ENCODE measurements at regions not wholly inside any gene's neighbourhood (a gene's known extent, or its start where the extent isn't known, plus 50 kb on each side); places are given as distances from the start of the nearest gene placed in this dataset.

DNA sequence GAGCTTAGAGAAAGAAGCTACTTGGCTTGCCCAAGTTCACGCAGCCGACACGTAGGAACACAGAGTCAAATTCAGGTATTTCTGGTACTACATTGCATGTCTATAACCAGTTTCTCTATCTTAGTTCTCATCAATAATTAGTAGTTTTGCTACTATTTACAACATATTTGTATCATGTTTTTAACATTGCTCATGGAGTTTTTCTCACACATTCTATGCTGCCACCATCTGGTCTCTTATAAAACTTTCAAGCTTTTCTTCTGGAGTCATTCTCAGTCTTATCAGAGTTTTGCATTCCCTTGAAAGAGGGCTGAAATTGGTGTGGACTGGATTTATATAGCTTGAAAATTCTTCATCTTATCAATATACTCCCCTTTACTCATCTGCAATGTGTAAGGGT lies 118.8 kb upstream of the PALMD start:
- TF ChIP-seq MYC (IDR thresholded peaks at IDR 0.05; ENCODE audit: low read depth, low read length), result no peak
- DNase-seq (ENCODE audit: low read depth), result peak; percentile 5
- H3K4me3 ChIP-seq (ENCODE audit: low read depth, low read length), result no peak overlapping the region

DNA sequence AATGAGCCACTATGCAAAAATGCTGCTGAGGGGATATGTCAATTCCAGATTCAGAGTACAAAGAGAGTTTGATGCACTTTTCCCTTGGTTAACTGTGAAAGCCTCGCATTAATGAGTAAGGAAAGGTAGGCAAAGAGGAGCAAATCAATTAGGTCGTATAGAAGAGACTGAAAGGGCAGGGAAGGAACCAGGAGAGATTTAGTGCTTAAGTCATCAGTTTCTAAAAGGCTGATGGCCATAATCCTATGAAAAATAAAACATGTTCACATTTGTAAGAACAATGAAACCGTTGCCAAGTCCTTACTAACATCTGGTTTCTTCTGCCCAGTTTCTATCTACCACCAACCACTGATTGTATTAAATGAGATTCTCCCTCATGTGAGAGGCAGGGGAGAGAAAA lies 118.4 kb upstream of the PALMD start:
- H3K4me3 ChIP-seq (ENCODE audit: low read depth, low read length), result no peak overlapping the region
- no peak for DNase-seq (ENCODE audit: low read depth)
- TF ChIP-seq MYC (IDR thresholded peaks at IDR 0.05; ENCODE audit: low read depth, low read length) (no peak), MAX (IDR thresholded peaks at IDR 0.05; ENCODE audit: low read depth, low read length) (no peak), CTCF (IDR thresholded peaks at IDR 0.05; ENCODE audit: low read depth, low read length) (no peak), POLR2A (IDR thresholded peaks at IDR 0.05; ENCODE audit: extremely low read depth, insufficient read length) (no peak)

GRCh38 chr1:99529002-99529401 lies 116.9 kb upstream of the PALMD start:
- TF ChIP-seq MAX (IDR thresholded peaks at IDR 0.05; ENCODE audit: low read depth, low read length), result no peak
- no peak for TF ChIP-seq CTCF (IDR thresholded peaks at IDR 0.05; ENCODE audit: low read depth, low read length)
- no peak for TF ChIP-seq POLR2A (IDR thresholded peaks at IDR 0.05; ENCODE audit: extremely low read depth, insufficient read length)
- no peak for DNase-seq (ENCODE audit: low read depth)
- no peak overlapping the region for H3K4me3 ChIP-seq (ENCODE audit: low read depth, low read length)

DNA sequence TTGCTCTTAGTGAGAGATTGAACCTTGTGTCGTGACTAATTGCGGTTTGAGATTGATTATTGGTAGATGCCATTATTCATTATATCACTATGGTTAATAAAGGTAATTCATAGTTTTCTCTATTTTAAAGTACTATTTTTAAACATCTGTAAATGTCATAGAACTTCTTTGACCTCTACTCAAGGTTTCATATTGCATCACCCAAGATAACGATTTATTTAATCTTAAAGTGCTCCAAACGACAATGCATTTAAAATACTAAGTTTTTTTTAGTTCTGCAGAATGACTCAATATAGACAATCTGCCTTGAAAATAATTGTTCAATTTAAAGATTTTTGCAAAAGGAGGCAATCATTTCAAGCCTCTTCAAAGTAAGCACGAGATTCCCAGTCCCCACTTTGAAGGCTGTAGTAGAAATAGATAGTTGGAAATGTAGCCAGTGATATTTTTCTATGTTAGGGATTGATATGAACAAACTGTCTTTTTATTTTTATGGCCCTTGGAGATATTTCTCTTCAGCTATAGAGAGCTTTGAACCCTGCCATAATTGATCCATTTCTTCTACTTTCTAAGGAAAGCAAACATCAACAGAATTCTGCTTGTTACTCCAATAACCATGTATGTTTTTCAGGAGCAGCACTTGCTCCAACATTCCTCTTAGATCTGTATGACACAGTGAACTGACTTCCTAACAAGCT lies 114.2 kb upstream of the PALMD start:
- TF ChIP-seq MYC (IDR thresholded peaks at IDR 0.05; ENCODE audit: low read depth, low read length), result no peak
- TF ChIP-seq MAX (IDR thresholded peaks at IDR 0.05; ENCODE audit: low read depth, low read length), result no peak
- DNase-seq (ENCODE audit: low read depth), result no peak
- no peak overlapping the region for H3K4me3 ChIP-seq (ENCODE audit: low read depth, low read length)

DNA sequence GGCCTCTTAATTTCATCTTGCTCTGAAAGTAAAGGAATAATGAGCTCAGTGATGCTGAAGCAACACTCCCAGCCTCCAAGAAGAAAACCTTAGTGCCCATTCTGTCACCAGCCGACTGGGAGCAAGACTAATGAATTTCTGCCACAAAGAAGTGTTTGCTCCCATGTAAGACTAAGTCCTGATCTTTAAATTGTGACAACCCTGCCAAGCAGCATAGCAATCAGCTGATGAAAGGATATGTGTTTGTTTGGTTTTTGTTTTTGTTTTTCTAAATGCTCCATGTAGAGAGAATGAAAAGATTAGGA lies 113.7 kb upstream of the PALMD start:
- no peak overlapping the region for H3K4me3 ChIP-seq (ENCODE audit: low read depth, low read length)
- DNase-seq (ENCODE audit: low read depth), result no peak
- TF ChIP-seq MYC (IDR thresholded peaks at IDR 0.05; ENCODE audit: low read depth, low read length), result no peak

DNA sequence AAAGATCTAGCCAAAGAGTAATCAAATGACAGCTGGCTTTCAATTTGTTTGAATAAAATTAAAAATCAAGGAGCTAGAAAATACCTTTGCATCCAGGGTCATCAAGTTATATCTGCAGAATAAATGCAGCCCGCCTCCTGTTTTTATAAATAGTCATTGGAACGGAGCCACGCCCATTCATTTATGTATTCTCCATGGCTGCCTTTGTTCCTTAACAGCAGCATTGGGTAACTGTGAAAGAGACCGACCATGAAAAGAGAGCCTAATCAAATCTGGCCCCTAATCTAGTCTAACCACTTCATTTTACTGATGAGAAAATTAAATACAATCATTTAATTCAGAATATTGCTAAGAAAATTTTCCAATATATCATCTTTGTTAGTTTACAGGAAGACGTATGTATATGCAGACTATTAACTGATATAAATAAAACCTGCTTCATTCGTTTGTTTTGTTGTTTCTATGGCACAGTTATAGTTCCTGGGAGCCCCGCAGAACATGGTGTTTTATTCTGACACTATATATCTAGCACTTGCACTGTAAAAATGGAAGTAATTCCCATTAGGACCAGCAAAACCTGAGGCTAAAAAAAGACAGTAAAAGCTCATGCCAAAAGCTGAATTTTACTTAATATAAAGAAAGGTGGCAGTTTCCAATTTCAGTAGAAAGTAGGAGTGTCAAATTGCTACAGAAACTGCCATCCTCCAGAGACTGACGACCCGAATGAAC lies 111.8 kb upstream of the PALMD start:
- TF ChIP-seq MAX (IDR thresholded peaks at IDR 0.05; ENCODE audit: low read depth, low read length) (no peak), MYC (IDR thresholded peaks at IDR 0.05; ENCODE audit: low read depth, low read length) (no peak), CTCF (IDR thresholded peaks at IDR 0.05; ENCODE audit: low read depth, low read length) (no peak), POLR2A (IDR thresholded peaks at IDR 0.05; ENCODE audit: extremely low read depth, insufficient read length) (no peak)

GRCh38 chr1:99534638-99534930 lies 111.3 kb upstream of the PALMD start:
- no peak for TF ChIP-seq CTCF (IDR thresholded peaks at IDR 0.05; ENCODE audit: low read depth, low read length)
- no peak for TF ChIP-seq MYC (IDR thresholded peaks at IDR 0.05; ENCODE audit: low read depth, low read length)
- TF ChIP-seq MAX (IDR thresholded peaks at IDR 0.05; ENCODE audit: low read depth, low read length), result no peak
- no peak for TF ChIP-seq POLR2A (IDR thresholded peaks at IDR 0.05; ENCODE audit: extremely low read depth, insufficient read length)
- no peak overlapping the region for H3K4me3 ChIP-seq (ENCODE audit: low read depth, low read length)
- DNase-seq (ENCODE audit: low read depth), result no peak

More for the DNA sequence above, 111.8 kb upstream of the PALMD start:
- H3K4me3 ChIP-seq (ENCODE audit: low read depth, low read length), result no peak overlapping the region
- DNase-seq (ENCODE audit: low read depth), result no peak
